Activated naive CD4-positive, alpha-beta T cell (primary cell): ENCODE measurements at regions not wholly inside any gene's neighbourhood (a gene's known extent, or its start where the extent isn't known, plus 50 kb on each side); places are given as distances from the start of the nearest gene placed in this dataset.
"Not testable (repeated sequence)": the region's sequence is repeated elsewhere in the genome, so short reads cannot be mapped to it uniquely, and the experiment has no call there.

Experiments
- DNase-seq, 4 experiments: peaks; one replicate each; lab custom pipeline; 2025; lab: John Stamatoyannopoulos, UW

- no peak for DNase-seq
Measured at GRCh38 chr6:169014211-169015197, 239.1 kb downstream of the THBS2 start.

- DNase-seq = no peak
Measured at GRCh38 chr6:169009628-169010027, 244.0 kb downstream of the THBS2 start.

GRCh38 chr6:169008641-169009257 lies 244.9 kb downstream of the THBS2 start:
- DNase-seq = no peak

- DNase-seq = no peak
Measured at GRCh38 chr6:169005166-169005565, 248.5 kb downstream of the THBS2 start.

GRCh38 chr6:169000022-169000421 lies 253.6 kb downstream of the THBS2 start:
- no peak for DNase-seq

GRCh38 chr6:168999392-168999791 lies 254.3 kb downstream of the THBS2 start:
- DNase-seq = no peak

- no peak for DNase-seq
Measured at GRCh38 chr6:168996356-168996625, 257.4 kb downstream of the THBS2 start.

- no peak for DNase-seq
Measured at GRCh38 chr6:168995526-168996355, 257.9 kb downstream of the THBS2 start.

GRCh38 chr6:168994956-168995355 lies 258.7 kb downstream of the THBS2 start:
- no peak for DNase-seq

- no peak for DNase-seq
Measured at GRCh38 chr6:168992446-168993144, 261.1 kb downstream of the THBS2 start.

GRCh38 chr6:168991695-168992094 lies 262.0 kb downstream of the THBS2 start:
- DNase-seq = not testable (repeated sequence)

- DNase-seq = no peak
Measured at GRCh38 chr6:168990019-168990751, 263.5 kb downstream of the THBS2 start.

- DNase-seq = no peak
Measured at GRCh38 chr6:168989421-168989820, 264.2 kb downstream of the THBS2 start.

GRCh38 chr6:168988801-168989200 lies 264.8 kb downstream of the THBS2 start:
- DNase-seq = no peak

GRCh38 chr6:168988280-168988679 lies 265.4 kb downstream of the THBS2 start:
- DNase-seq = no peak

- DNase-seq = no peak
Measured at GRCh38 chr6:168985705-168986104, 267.9 kb downstream of the THBS2 start.

GRCh38 chr6:168983925-168984324 lies 269.7 kb downstream of the THBS2 start:
- DNase-seq = no peak

- no peak for DNase-seq
Measured at GRCh38 chr6:168981187-168981586, 272.5 kb downstream of the THBS2 start.

GRCh38 chr6:168979254-168979653 lies 274.4 kb downstream of the THBS2 start:
- no peak for DNase-seq

- no peak for DNase-seq
Measured at GRCh38 chr6:168972128-168972527, 281.5 kb downstream of the THBS2 start.

- no peak for DNase-seq
Measured at GRCh38 chr6:168971549-168971948, 282.1 kb downstream of the THBS2 start.
